Panc1 (cell line): ENCODE measurements at regions not wholly inside any gene's neighbourhood (a gene's known extent, or its start where the extent isn't known, plus 50 kb on each side); places are given as distances from the start of the nearest gene placed in this dataset.

ENCODE experiments used
- ATAC-seq: fragments of 200-7000 bp; cut with Tn5 transposase; 2 replicates; pipeline ENCODE4 v1.9.1; 2020; ENCODE audit warnings: mild to moderate bottlenecking, moderate library complexity
- BruUV-seq: library from RNA; stranded (reverse); fragments of 400-500 nt; replicated peaks from 2 replicates; lab custom pipeline; 2021; lab: Mats Ljungman, UMichigan
- CTCF ChIA-PET: fragments of 300-600 bp; sonication (Branson Sonifier 250); formaldehyde crosslinking; loops from one replicate; lab custom pipeline; 2022; ENCODE audit warnings: antibody characterized with exemption; lab: Charles Lee
- POLR2A ChIA-PET: fragments of 300-600 bp; sonication (Branson Sonifier 250); formaldehyde crosslinking; loops from one replicate; lab custom pipeline; 2022; ENCODE audit warnings: antibody characterized with exemption; lab: Charles Lee
- DNase-seq: peaks from one replicate; pipeline ENCODE4 v3.0.0-alpha.2; 2010; ENCODE audit warnings: low read depth, low spot score
- H3K27ac ChIP-seq: 2 replicates; pipeline ENCODE4 v1.5.1; 2011; ENCODE audit warnings: mild to moderate bottlenecking, low read length, inconsistent platforms
- H3K27me3 ChIP-seq: fragments of 200-500 bp; sonication (Bioruptor generic); 2 replicates; pipeline ENCODE4 v1.6.0; 2014; ENCODE audit warnings: low read length, inconsistent platforms; ENCODE audit not compliant: control insufficient read depth, insufficient read depth
- H3K36me3 ChIP-seq: fragments of 200-500 bp; sonication (Bioruptor generic); 2 replicates; pipeline ENCODE4 v1.5.1; 2014; ENCODE audit warnings: inconsistent platforms, mild to moderate bottlenecking, low read length, moderate library complexity; ENCODE audit not compliant: control insufficient read depth, insufficient read depth
- H3K4me1 ChIP-seq: 2 replicates; pipeline ENCODE4 v1.5.1; 2011; ENCODE audit warnings: inconsistent platforms, mild to moderate bottlenecking, low read length, moderate library complexity; ENCODE audit not compliant: control insufficient read depth, insufficient read depth
- H3K4me3 ChIP-seq, 2 experiments: 2 replicates each; pipeline ENCODE4 v1.5.1; 2011 to 2012; ENCODE audit warnings: low read depth in 2 of 2, low read length in 2 of 2, mild to moderate bottlenecking in 2 of 2, inconsistent platforms in 1 of 2, moderate library complexity in 1 of 2
- H3K9me3 ChIP-seq: fragments of 200-500 bp; sonication (Bioruptor generic); 2 replicates; pipeline ENCODE4 v1.5.1; 2014; ENCODE audit warnings: low read depth, mild to moderate bottlenecking, inconsistent platforms, low read length, moderate library complexity; ENCODE audit not compliant: control insufficient read depth, insufficient read depth
- CTCF ChIP-seq: fragments of 450-650 bp; IDR thresholded peaks from 2 replicates; pipeline ENCODE4 v1.5.1; 2017; ENCODE audit warnings: mild to moderate bottlenecking
- POLR2AphosphoS5 ChIP-seq: IDR thresholded peaks from 2 replicates; pipeline ENCODE4 v1.6.1; 2012; ENCODE audit warnings: mild to moderate bottlenecking, low read depth, low read length, moderate library complexity
- REST ChIP-seq, 2 experiments: IDR thresholded peaks; 2 replicates each; pipeline ENCODE4 v1.6.1; 2011 to 2012; ENCODE audit warnings: low read depth in 2 of 2, control low read depth in 1 of 2, low read length in 1 of 2, mild to moderate bottlenecking in 1 of 2, moderate library complexity in 1 of 2; ENCODE audit not compliant: insufficient read depth in 1 of 2
- SIN3A ChIP-seq: IDR thresholded peaks from 2 replicates; pipeline ENCODE4 v1.6.1; 2012; ENCODE audit warnings: low read depth, mild to moderate bottlenecking, low read length, moderate library complexity, borderline replicate concordance; ENCODE audit not compliant: insufficient read depth
- TCF7L2 ChIP-seq: IDR thresholded peaks from 2 replicates; pipeline ENCODE4 v1.6.1; 2011; ENCODE audit warnings: mild to moderate bottlenecking, low read depth, low read length, inconsistent platforms
- in situ Hi-C: cut with HindIII; loops from 2 replicates; pipeline ENCODE4 v1.10.0; 2016; ENCODE audit warnings: low sequenced_read_pairs, low pct_unique_long_range_greater_than_20kb
- intact Hi-C: fragments of 100-400 bp; cut with micrococcal nuclease; formaldehyde crosslinking; loops from one replicate; pipeline ENCODE4 v1.10.0; 2022; ENCODE audit not compliant: unreplicated experiment

GRCh38 chr12:98408681-98409080 lies 106.7 kb upstream of the TMPO start:
- intact Hi-C loops (no loop called here), in situ Hi-C loops (no loop called here)
- no TSS peak for BruUV-seq
- no peak overlapping the region for H3K4me3 ChIP-seq
- CTCF ChIA-PET, result no interaction called here
- no peaks in the 10 kb centered on the region for H3K4me1 ChIP-seq
- H3K27ac ChIP-seq, result no peak overlapping the region
- POLR2A ChIA-PET, result no interaction called here
- TF ChIP-seq CTCF (no peak), SIN3A (no peak)
- no peak for DNase-seq
- H3K9me3 ChIP-seq, result no peaks in the 10 kb centered on the region
- no peak for ATAC-seq
- no peaks in the 10 kb centered on the region for H3K36me3 ChIP-seq
- peaks cover 3% of the 10 kb centered on the region; the same call in 1 of the 2 replicates for H3K27me3 ChIP-seq

GRCh38 chr12:98409548-98409947 lies 105.8 kb upstream of the TMPO start:
- Histone ChIP-seq H3K27me3 (peaks cover 3% of the 10 kb centered on the region; the same call in 1 of the 2 replicates), H3K27ac (no peak overlapping the region), H3K4me1 (no peaks in the 10 kb centered on the region), H3K4me3 (no peak overlapping the region), H3K9me3 (no peaks in the 10 kb centered on the region), H3K36me3 (no peaks in the 10 kb centered on the region)
- in situ Hi-C loops, result no loop called here
- DNase-seq (no peak), ATAC-seq (no peak)
- no TSS peak for BruUV-seq
- intact Hi-C loops, result no loop called here
- CTCF ChIA-PET, result no interaction called here
- POLR2A ChIA-PET, result no interaction called here
- no peak for TF ChIP-seq POLR2AphosphoS5
- no peak for TF ChIP-seq CTCF
- TF ChIP-seq TCF7L2, result no peak
- no peak for TF ChIP-seq SIN3A

GRCh38 chr12:98410356-98410755 lies 105.0 kb upstream of the TMPO start:
- no peaks in the 10 kb centered on the region for H3K4me1 ChIP-seq
- ATAC-seq (no peak), DNase-seq (no peak)
- BruUV-seq, result no TSS peak
- intact Hi-C loops, result no loop called here
- H3K27me3 ChIP-seq, result peaks cover 3% of the 10 kb centered on the region; the same call in 1 of the 2 replicates
- in situ Hi-C loops, result no loop called here
- no peak overlapping the region for H3K4me3 ChIP-seq
- H3K36me3 ChIP-seq, result no peaks in the 10 kb centered on the region
- TF ChIP-seq REST (IDR thresholded peaks at IDR 0.05; ENCODE audit: insufficient read depth in 1 of 2, low read depth in 2 of 2, low read length in 1 of 2) (no peak), TCF7L2 (no peak), CTCF (no peak), POLR2AphosphoS5 (no peak), SIN3A (no peak)
- no peaks in the 10 kb centered on the region for H3K9me3 ChIP-seq
- CTCF ChIA-PET, result no interaction called here
- no peak overlapping the region for H3K27ac ChIP-seq
- POLR2A ChIA-PET, result no interaction called here
